Stomach (tissue), 8 donors: ENCODE measurements at regions not wholly inside any gene's neighbourhood (a gene's known extent, or its start where the extent isn't known, plus 50 kb on each side); places are given as distances from the start of the nearest gene placed in this dataset.
"Not testable (repeated sequence)": the region's sequence is repeated elsewhere in the genome, so short reads cannot be mapped to it uniquely, and the experiment has no call there.

Source experiments
- DNase-seq, 2 donors: peaks; one replicate each; pipeline versions ENCODE4 v3.0.0 to v3.0.0-alpha.2; 2013 to 2019
- H3K27ac ChIP-seq, 5 donors: fragments of 200-600 bp in 4 of 5; sonication (generic) in 4 of 5; one replicate each; pipeline ENCODE4 v1.5.1; 2013 to 2019; ENCODE audit warnings: mild to moderate bottlenecking in 1 of 5, moderate library complexity in 1 of 5
- H3K27me3 ChIP-seq, 3 donors: fragments of 200-600 bp; sonication (generic); one replicate each; pipeline ENCODE4 v1.5.1; 2017 to 2019; ENCODE audit warnings: mixed run types in 1 of 3
- H3K36me3 ChIP-seq, 4 donors: fragments of 200-600 bp; sonication (generic); 1 replicate in 3 of 4; 2 replicates in 1 of 4; pipeline ENCODE4 v1.5.1; 2016 to 2019
- H3K4me1 ChIP-seq, 4 donors: fragments of 200-600 bp; sonication (generic); one replicate each; pipeline ENCODE4 v1.5.1; 2016 to 2019
- H3K4me3 ChIP-seq, 4 donors: fragments of 200-600 bp; sonication (generic) in 3 of 4; one replicate each; pipeline ENCODE4 v1.5.1; 2016 to 2019; ENCODE audit warnings: mild to moderate bottlenecking in 1 of 4
- H3K9me3 ChIP-seq, 4 donors: fragments of 200-600 bp; sonication (generic); one replicate each; pipeline ENCODE4 v1.5.1; 2016 to 2019
- CTCF ChIP-seq, 7 experiments: fragments of 450-650 bp in 4 of 7; fragments of 200-600 bp in 3 of 7; sonication (generic) in 3 of 7; IDR thresholded peaks; one replicate each; pipeline ENCODE4 v1.5.1; 2016 to 2019; ENCODE audit warnings: antibody characterized with exemption in 7 of 7, control low read depth in 2 of 7, mild to moderate bottlenecking in 1 of 7
- EP300 ChIP-seq: sonication (generic); formaldehyde crosslinking; IDR thresholded peaks from one replicate; pipeline ENCODE4 v1.6.1; 2017; ENCODE audit warnings: antibody characterized with exemption
- POLR2A ChIP-seq, 4 donors: fragments of 450-650 bp; IDR thresholded peaks; one replicate each; pipeline ENCODE4 v1.6.1; 2016; ENCODE audit warnings: antibody characterized with exemption in 4 of 4, control low read depth in 2 of 4, mild to moderate bottlenecking in 1 of 4, moderate library complexity in 1 of 4
- POLR2AphosphoS5 ChIP-seq, 3 donors: sonication (generic); formaldehyde crosslinking; IDR thresholded peaks; one replicate each; pipeline ENCODE4 v1.6.1; 2016; ENCODE audit warnings: antibody characterized with exemption in 3 of 3
- WGBS, 5 donors: extraction: QIAGEN DNeasy Blood & Tissue Kit in 3 of 5; methylation state at CpG; one replicate each; pipeline versions ENCODE4 v1.1.5 to v1.1.7; 2013 to 2018; 5-methylcytosine and 5-hydroxymethylcytosine counted together
- intact Hi-C: fragments of 100-400 bp; cut with DNase I; formaldehyde crosslinking; loops from one replicate; pipeline ENCODE4 v1.15.1; 2023; ENCODE audit warnings: low total_unique reads
- donor health status: healthy with polysubstance abuse.
- donor health status: Bipolar disorder and iron deficiency.
- donor health status: healthy.

GRCh38 chrX:44785652-44786051, 58.2 kb upstream of the DUSP21 start:
- H3K27ac ChIP-seq, result no peak overlapping the region
- H3K9me3 ChIP-seq, result no peaks in the 10 kb centered on the region
- H3K36me3 ChIP-seq, result no peaks in the 10 kb centered on the region
- no peak for TF ChIP-seq CTCF (IDR thresholded peaks at IDR 0.05)
- no peak for TF ChIP-seq POLR2AphosphoS5 (IDR thresholded peaks at IDR 0.05)
- TF ChIP-seq EP300, result no peak
- no peak for TF ChIP-seq POLR2A (IDR thresholded peaks at IDR 0.05)
- H3K4me3 ChIP-seq, result no peak overlapping the region
- no peaks in the 10 kb centered on the region for H3K4me1 ChIP-seq
- intact Hi-C loops, result no loop called here
- WGBS, 5 donors, result 90 to 93% (median 93%) methylated on average over 5 of the region's 5 CpGs
- H3K27me3 ChIP-seq, result no peaks in the 10 kb centered on the region
- no peak for DNase-seq

- H3K36me3 ChIP-seq, result no peaks in the 10 kb centered on the region
- H3K4me3 ChIP-seq, result no peak overlapping the region
- intact Hi-C loops, result no loop called here
- no peak for DNase-seq
- TF ChIP-seq POLR2AphosphoS5 (IDR thresholded peaks at IDR 0.05), result no peak
- no peak for TF ChIP-seq POLR2A (IDR thresholded peaks at IDR 0.05)
- TF ChIP-seq EP300, result no peak
- TF ChIP-seq CTCF (IDR thresholded peaks at IDR 0.05), result no peak
- H3K27me3 ChIP-seq, result no peaks in the 10 kb centered on the region
- no peak overlapping the region for H3K27ac ChIP-seq
- no peaks in the 10 kb centered on the region for H3K9me3 ChIP-seq
- no peaks in the 10 kb centered on the region for H3K4me1 ChIP-seq
- 40 to 75% (median 47%) methylated on average over 2 of the region's 2 CpGs for WGBS, 5 donors
Observed at GRCh38 chrX:44784241-44784640, 59.6 kb upstream of the DUSP21 start.

DNA sequence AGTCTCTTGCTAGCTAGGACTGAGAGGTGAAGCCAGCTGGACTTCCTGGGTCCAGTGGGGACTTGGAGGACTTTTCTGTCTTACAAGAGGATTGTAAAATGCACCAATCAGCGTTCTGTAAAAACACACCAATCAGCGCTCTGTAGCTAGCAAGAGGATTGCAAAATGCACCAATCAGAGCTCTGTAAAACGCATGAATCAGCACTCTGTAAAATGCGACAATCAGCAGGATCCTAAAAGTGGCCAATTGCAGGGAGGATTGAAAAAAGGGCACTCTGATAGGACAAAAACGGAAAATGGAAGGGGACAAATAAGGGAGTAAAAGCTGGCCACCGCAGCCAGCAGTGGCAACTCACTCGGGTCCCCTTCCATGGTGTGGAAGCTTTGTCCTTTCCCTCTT, 65.6 kb upstream of the DUSP21 start:
- Histone ChIP-seq H3K27me3 (no peaks in the 10 kb centered on the region), H3K9me3 (no peaks in the 10 kb centered on the region), H3K4me1 (no peaks in the 10 kb centered on the region), H3K36me3 (no peaks in the 10 kb centered on the region), H3K4me3 (no peak overlapping the region), H3K27ac (no peak overlapping the region)
- 75 to 96% (median 90%) methylated on average over 4 to 7 of the region's 7 CpGs for WGBS, 5 donors
- no peak for DNase-seq
- intact Hi-C loops, result no loop called here
- TF ChIP-seq POLR2A (IDR thresholded peaks at IDR 0.05) (no peak), CTCF (IDR thresholded peaks at IDR 0.05) (no peak), EP300 (no peak), POLR2AphosphoS5 (IDR thresholded peaks at IDR 0.05) (no peak)

GRCh38 chrX:44775726-44776125, 68.1 kb upstream of the DUSP21 start:
- Histone ChIP-seq H3K27ac (no peak overlapping the region), H3K36me3 (no peaks in the 10 kb centered on the region), H3K4me1 (no peaks in the 10 kb centered on the region), H3K27me3 (no peaks in the 10 kb centered on the region), H3K4me3 (no peak overlapping the region), H3K9me3 (no peaks in the 10 kb centered on the region)
- no peak for DNase-seq
- 82 to 94% (median 90%) methylated on average over 4 to 6 of the region's 6 CpGs for WGBS, 5 donors
- intact Hi-C loops, result no loop called here
- TF ChIP-seq POLR2A (IDR thresholded peaks at IDR 0.05) (no peak), EP300 (no peak), POLR2AphosphoS5 (IDR thresholded peaks at IDR 0.05) (no peak), CTCF (IDR thresholded peaks at IDR 0.05) (no peak)

DNA sequence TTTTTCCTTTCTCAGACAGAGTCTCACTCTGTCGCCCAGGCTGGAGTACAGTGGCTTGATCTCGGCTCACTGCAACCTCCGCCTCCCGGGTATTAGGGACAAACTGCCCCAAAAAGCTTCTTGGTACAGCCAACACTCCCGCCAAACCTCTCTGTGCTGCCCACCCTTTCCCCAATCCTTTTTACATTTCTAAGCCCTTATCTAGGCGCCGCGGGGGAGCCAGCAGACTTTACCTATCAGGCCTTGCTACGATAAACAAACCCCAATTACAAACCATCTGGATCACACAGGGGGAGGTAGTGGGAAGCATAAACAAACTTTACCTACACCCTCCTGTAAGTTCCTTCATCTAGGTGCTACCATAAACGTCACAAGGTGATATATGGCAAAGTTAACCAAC, 69.8 kb upstream of the DUSP21 start:
- H3K4me3 ChIP-seq, H3K27ac ChIP-seq, H3K4me1 ChIP-seq, H3K9me3 ChIP-seq, H3K27me3 ChIP-seq, DNase-seq, intact Hi-C loops, H3K36me3 ChIP-seq: not testable (repeated sequence)
- WGBS, 5 donors, result 48 to 70% (median 59%) methylated on average over 6 to 10 of the region's 10 CpGs
